GM20000 (cell line): ENCODE measurements at regions not wholly inside any gene's neighbourhood (a gene's known extent, or its start where the extent isn't known, plus 50 kb on each side); places are given as distances from the start of the nearest gene placed in this dataset.

Experiments
- DNase-seq: peaks from one replicate; pipeline ENCODE4 v3.0.0; 2012; ENCODE audit warnings: low spot score
- TF ChIP-seq, protein P1 (sequence below): IDR thresholded peaks from 2 replicates; pipeline ENCODE4 v1.5.1; 2012; ENCODE audit warnings: mild to moderate bottlenecking, control low read depth; ENCODE audit errors: extremely low read depth, missing control alignments

- DNase-seq = no peak
- TF ChIP-seq, protein P1, sequence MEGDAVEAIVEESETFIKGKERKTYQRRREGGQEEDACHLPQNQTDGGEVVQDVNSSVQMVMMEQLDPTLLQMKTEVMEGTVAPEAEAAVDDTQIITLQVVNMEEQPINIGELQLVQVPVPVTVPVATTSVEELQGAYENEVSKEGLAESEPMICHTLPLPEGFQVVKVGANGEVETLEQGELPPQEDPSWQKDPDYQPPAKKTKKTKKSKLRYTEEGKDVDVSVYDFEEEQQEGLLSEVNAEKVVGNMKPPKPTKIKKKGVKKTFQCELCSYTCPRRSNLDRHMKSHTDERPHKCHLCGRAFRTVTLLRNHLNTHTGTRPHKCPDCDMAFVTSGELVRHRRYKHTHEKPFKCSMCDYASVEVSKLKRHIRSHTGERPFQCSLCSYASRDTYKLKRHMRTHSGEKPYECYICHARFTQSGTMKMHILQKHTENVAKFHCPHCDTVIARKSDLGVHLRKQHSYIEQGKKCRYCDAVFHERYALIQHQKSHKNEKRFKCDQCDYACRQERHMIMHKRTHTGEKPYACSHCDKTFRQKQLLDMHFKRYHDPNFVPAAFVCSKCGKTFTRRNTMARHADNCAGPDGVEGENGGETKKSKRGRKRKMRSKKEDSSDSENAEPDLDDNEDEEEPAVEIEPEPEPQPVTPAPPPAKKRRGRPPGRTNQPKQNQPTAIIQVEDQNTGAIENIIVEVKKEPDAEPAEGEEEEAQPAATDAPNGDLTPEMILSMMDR = no peak
These were observed 100.7 kb upstream of the KIF26B start for GRCh38 chr1:245054105-245054504.

- DNase-seq = no peak
- TF ChIP-seq, protein P1 = no peak
These were observed 102.5 kb upstream of the KIF26B start for GRCh38 chr1:245052258-245052657.

DNA sequence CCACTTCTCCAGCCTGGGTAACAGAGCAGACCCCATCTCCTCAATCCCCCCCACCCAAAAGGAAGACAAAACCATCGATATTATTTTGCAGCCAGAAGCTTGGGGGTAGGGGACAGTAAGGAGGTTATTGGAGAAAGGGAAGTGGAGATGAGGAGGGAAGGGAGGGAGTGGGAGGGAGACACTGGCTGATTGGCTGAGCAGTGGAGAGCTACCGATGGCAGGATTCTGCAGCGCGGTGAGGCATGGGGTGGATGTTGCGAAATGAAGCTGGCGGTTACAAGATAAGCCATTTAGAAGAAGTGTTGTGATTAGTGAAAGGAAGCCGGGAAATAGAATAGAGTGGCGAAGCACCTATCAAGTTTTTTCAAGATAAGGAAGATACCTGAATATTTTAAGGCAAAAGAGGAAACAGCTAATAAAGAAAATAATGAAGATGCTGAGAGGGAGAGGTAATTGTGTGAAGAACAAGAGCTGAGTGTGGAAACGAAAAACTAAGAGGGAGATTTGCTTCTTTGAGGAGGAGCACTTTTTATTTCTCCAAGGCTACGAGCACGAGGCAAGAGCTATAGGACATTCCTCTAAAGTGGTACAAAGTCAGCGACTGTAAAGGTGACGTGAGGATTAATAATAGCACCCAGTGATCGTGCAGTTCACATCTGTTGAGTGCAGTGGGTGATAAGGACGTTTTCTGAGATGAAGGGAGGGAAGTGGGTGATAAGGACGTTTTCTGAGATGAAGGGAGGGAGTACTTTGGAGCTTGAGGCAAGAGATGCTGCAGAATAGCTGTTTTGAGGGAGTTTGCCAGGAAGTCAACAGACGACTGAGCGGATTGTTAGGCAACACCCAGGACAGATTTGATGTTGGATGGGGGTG is 103.2 kb upstream of the KIF26B start:
- DNase-seq = no peak
- TF ChIP-seq, protein P1 = no peak

GRCh38 chr1:245046769-245047168 is 108.0 kb upstream of the KIF26B start:
- no peak for DNase-seq
- TF ChIP-seq, protein P1 = no peak

- TF ChIP-seq, protein P1 = no peak
- no peak for DNase-seq
These were observed 108.5 kb upstream of the KIF26B start for GRCh38 chr1:245046315-245046714.

DNA sequence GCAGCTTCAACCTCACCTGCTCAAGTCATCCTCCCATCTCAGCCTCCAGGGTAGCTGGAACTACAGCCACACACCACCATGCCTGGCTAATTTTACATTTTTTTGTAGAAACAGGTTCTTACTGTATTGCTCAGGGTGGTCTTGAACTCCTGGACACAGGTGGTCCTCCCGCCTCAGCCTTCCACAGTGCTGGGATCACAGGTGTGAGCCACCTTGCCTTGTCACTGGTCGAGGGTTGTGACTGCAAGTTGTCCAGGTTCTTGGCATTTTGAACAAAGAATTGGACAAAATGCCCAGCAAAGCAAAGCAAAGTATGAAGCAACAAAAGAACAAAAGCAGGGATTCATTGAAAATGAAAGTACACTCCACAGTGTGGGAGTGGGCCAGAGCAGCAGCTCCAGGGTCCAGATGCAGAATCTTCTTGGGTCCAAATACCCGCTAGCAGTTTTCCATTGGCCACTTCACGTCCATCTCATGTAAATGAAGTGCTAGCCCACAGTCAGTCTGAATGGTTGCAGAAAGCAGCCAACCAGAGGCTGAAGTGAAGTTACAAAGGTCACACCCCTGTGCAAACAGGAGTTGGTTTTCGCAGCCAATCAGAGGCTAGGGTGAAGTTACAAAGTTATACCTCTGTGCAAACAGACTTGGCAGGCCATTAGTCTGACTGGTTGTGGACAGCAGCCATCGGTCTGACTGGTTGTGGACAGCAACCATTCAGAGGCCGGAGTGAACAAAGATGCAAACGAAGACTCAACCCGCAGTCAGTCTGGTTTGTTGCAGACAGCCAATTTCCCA is 109.5 kb upstream of the KIF26B start:
- DNase-seq = no peak
- TF ChIP-seq, protein P1 = no peak

DNA sequence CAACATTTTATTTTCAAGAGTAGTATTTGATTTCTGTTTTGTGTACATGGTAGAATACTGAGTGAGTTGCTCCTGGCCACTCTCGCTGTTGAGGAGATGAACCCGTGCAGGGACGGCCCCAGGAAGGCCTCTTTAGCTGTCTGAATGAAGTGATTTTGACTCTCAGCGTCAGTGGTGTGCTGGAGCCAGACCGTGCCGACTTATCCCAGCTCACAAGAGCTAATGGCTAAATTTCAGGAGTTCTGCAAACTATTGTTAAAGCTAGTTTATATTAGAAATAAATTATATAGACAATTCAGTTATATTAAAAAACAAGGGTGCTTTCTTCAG is 111.2 kb upstream of the KIF26B start:
- DNase-seq = no peak
- TF ChIP-seq, protein P1 = no peak
